ENCODE measurements at regions not wholly inside any gene's neighbourhood (a gene's known extent, or its start where the extent isn't known, plus 50 kb on each side); places are given as distances from the start of the nearest gene placed in this dataset.

GRCh38 chr1:14296795-14297194 lies 301.7 kb upstream of the KAZN start:
- no peak for TF ChIP-seq CTCF (optimal IDR thresholded peaks at IDR 0.05 in 1 of 3, IDR thresholded peaks at IDR 0.05 in 1 of 3, conservative IDR thresholded peaks at IDR 0.05 in 1 of 3; ENCODE audit: extremely low read depth in 1 of 3, insufficient read depth in 2 of 3, low read length in 3 of 3)
- no peak for TF ChIP-seq EZH2 (IDR thresholded peaks at IDR 0.05; ENCODE audit: low read length)
